ENCODE measurements at regions not wholly inside any gene's neighbourhood (a gene's known extent, or its start where the extent isn't known, plus 50 kb on each side); places are given as distances from the start of the nearest gene placed in this dataset.

- peak overlapping the region; percentile 28 for H3K27ac ChIP-seq (ENCODE audit: low read depth, low read length)
- peak overlapping the region; percentile 52 for H3K4me2 ChIP-seq (ENCODE audit: insufficient read depth, low read length)
- H3K79me2 ChIP-seq (ENCODE audit: insufficient read depth, low read length) = no peaks in the 10 kb centered on the region
Measured at GRCh38 chr19:31113293-31113692, 235.9 kb downstream of the TSHZ3 start.

GRCh38 chr19:31112158-31112557, 237.1 kb downstream of the TSHZ3 start:
- H3K36me3 ChIP-seq (ENCODE audit: insufficient read depth, low read length) = no peaks in the 10 kb centered on the region
- no peaks in the 10 kb centered on the region for H4K20me1 ChIP-seq (ENCODE audit: insufficient read depth, low read length)
- H3K27me3 ChIP-seq (ENCODE audit: insufficient read depth, low read length) = peaks cover 4% of the 10 kb centered on the region
- H3K27ac ChIP-seq (ENCODE audit: low read depth, low read length) = no peak overlapping the region
- peak; percentile 36 for DNase-seq (ENCODE audit: insufficient read length, low spot score, missing footprints)
- no peak for TF ChIP-seq CTCF (IDR thresholded peaks at IDR 0.05; ENCODE audit: extremely low read depth, low read depth, low read length)
- H2AFZ ChIP-seq (ENCODE audit: low read length) = no peak overlapping the region
- H3K79me2 ChIP-seq (ENCODE audit: insufficient read depth, low read length) = no peaks in the 10 kb centered on the region
- peaks cover 15% of the 10 kb centered on the region for H3K4me1 ChIP-seq (ENCODE audit: insufficient read depth, low read length)
- no peaks in the 10 kb centered on the region for H3K9me3 ChIP-seq (ENCODE audit: low read depth, low read length)
- no peak overlapping the region for H3K4me3 ChIP-seq (ENCODE audit: insufficient read depth, low read length)
- H3K4me2 ChIP-seq (ENCODE audit: insufficient read depth, low read length) = no peak overlapping the region

More at GRCh38 chr19:31113293-31113692, 235.9 kb downstream of the TSHZ3 start:
- Histone ChIP-seq H4K20me1 (ENCODE audit: insufficient read depth, low read length) (no peaks in the 10 kb centered on the region), H3K4me1 (ENCODE audit: insufficient read depth, low read length) (peaks cover 15% of the 10 kb centered on the region), H3K9me3 (ENCODE audit: low read depth, low read length) (no peaks in the 10 kb centered on the region), H2AFZ (ENCODE audit: low read length) (peak overlapping the region; percentile 10), H3K4me3 (ENCODE audit: insufficient read depth, low read length) (no peak overlapping the region), H3K27me3 (ENCODE audit: insufficient read depth, low read length) (peaks cover 4% of the 10 kb centered on the region), H3K36me3 (ENCODE audit: insufficient read depth, low read length) (no peaks in the 10 kb centered on the region)
- TF ChIP-seq CTCF (IDR thresholded peaks at IDR 0.05; ENCODE audit: extremely low read depth, low read depth, low read length) = no peak
- DNase-seq (ENCODE audit: insufficient read length, low spot score, missing footprints) = peak; percentile 77

GRCh38 chr19:31111741-31112140, 237.5 kb downstream of the TSHZ3 start:
- no peak for DNase-seq (ENCODE audit: insufficient read length, low spot score, missing footprints)
- no peak for TF ChIP-seq CTCF (IDR thresholded peaks at IDR 0.05; ENCODE audit: extremely low read depth, low read depth, low read length)

GRCh38 chr19:31110336-31110735, 238.9 kb downstream of the TSHZ3 start:
- peak; percentile 61 for DNase-seq (ENCODE audit: insufficient read length, low spot score, missing footprints)
- no peak overlapping the region for H3K4me3 ChIP-seq (ENCODE audit: insufficient read depth, low read length)
- H3K9me3 ChIP-seq (ENCODE audit: low read depth, low read length) = no peaks in the 10 kb centered on the region
- peaks cover 15% of the 10 kb centered on the region for H3K4me1 ChIP-seq (ENCODE audit: insufficient read depth, low read length)
- peaks cover 4% of the 10 kb centered on the region for H3K27me3 ChIP-seq (ENCODE audit: insufficient read depth, low read length)
- peak; percentile 76 for TF ChIP-seq CTCF (IDR thresholded peaks at IDR 0.05; ENCODE audit: extremely low read depth, low read depth, low read length)
- no peaks in the 10 kb centered on the region for H3K79me2 ChIP-seq (ENCODE audit: insufficient read depth, low read length)
- no peak overlapping the region for H2AFZ ChIP-seq (ENCODE audit: low read length)
- H3K4me2 ChIP-seq (ENCODE audit: insufficient read depth, low read length) = no peak overlapping the region
- no peaks in the 10 kb centered on the region for H3K36me3 ChIP-seq (ENCODE audit: insufficient read depth, low read length)
- no peak overlapping the region for H3K27ac ChIP-seq (ENCODE audit: low read depth, low read length)
- no peaks in the 10 kb centered on the region for H4K20me1 ChIP-seq (ENCODE audit: insufficient read depth, low read length)

More at GRCh38 chr19:31111741-31112140, 237.5 kb downstream of the TSHZ3 start:
- Histone ChIP-seq H3K4me1 (ENCODE audit: insufficient read depth, low read length) (peaks cover 15% of the 10 kb centered on the region), H3K4me2 (ENCODE audit: insufficient read depth, low read length) (no peak overlapping the region), H3K4me3 (ENCODE audit: insufficient read depth, low read length) (no peak overlapping the region), H3K79me2 (ENCODE audit: insufficient read depth, low read length) (no peaks in the 10 kb centered on the region), H3K27ac (ENCODE audit: low read depth, low read length) (no peak overlapping the region), H4K20me1 (ENCODE audit: insufficient read depth, low read length) (no peaks in the 10 kb centered on the region), H2AFZ (ENCODE audit: low read length) (no peak overlapping the region), H3K36me3 (ENCODE audit: insufficient read depth, low read length) (no peaks in the 10 kb centered on the region), H3K27me3 (ENCODE audit: insufficient read depth, low read length) (peaks cover 4% of the 10 kb centered on the region), H3K9me3 (ENCODE audit: low read depth, low read length) (no peaks in the 10 kb centered on the region)
